C4-2B (cell line): ENCODE measurements at regions not wholly inside any gene's neighbourhood (a gene's known extent, or its start where the extent isn't known, plus 50 kb on each side); places are given as distances from the start of the nearest gene placed in this dataset.

Experiments used
- CTCF ChIP-seq: fragments of 450-650 bp; conservative IDR thresholded peaks from 2 replicates; pipeline ENCODE4 v1.5.1; 2017; ENCODE audit warnings: mild to moderate bottlenecking
- ZFX ChIP-seq: fragments of 450-650 bp; IDR thresholded peaks from 2 replicates; pipeline ENCODE4 v1.6.1; 2017

DNA sequence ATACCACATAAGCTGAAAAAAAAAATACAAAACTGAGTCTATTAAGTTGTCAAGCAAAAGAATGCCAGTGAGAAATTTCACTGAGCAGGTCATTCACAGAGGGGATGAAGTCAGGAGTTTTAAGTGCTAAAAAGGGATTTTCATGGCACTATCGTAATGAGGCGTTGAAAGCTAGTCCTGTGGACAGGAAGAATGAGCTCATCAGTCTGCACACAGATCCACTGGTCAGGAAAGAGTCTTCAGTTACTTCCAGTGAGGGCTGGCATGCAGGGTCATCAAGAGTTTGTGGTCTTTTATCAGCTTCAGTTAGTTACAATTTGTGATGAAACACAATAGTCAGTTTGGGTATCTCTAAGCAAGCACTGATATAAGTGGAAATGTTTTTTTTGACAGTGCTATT lies 88.1 kb upstream of the WSCD2 start:
- TF ChIP-seq CTCF (no peak), ZFX (no peak)
